ENCODE measurements at regions not wholly inside any gene's neighbourhood (a gene's known extent, or its start where the extent isn't known, plus 50 kb on each side); places are given as distances from the start of the nearest gene placed in this dataset.
"Not testable (repeated sequence)": the region's sequence is repeated elsewhere in the genome, so short reads cannot be mapped to it uniquely, and the experiment has no call there.

DNA sequence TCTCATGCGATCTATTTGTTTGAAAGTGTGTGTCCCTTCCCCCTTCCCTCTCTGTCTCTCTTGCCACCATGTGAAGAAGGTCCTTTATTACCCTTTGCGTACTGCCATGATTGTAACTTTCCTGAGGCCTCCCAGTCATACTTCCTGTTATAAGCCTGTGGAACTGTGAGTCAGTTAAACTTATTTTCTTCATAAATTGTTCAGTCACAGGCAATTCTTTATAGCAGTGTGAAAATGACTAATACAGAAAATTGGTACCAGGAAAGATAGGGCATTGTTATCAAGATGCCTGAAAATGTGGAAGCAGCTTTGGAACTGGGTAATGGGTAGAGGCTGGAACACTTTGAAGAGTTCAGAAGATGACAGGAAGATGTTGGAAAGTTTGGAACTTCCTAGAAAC lies 743.7 kb upstream of the NECTIN3 start:
- peak; percentile 35 for DNase-seq (ENCODE audit: low spot score)

GRCh38 chr3:110331562-110331961 lies 740.1 kb upstream of the NECTIN3 start:
- not testable (repeated sequence) for DNase-seq (ENCODE audit: low spot score)

- DNase-seq (ENCODE audit: low spot score), result no peak
Observed at GRCh38 chr3:110332629-110333028, 739.0 kb upstream of the NECTIN3 start.

DNA sequence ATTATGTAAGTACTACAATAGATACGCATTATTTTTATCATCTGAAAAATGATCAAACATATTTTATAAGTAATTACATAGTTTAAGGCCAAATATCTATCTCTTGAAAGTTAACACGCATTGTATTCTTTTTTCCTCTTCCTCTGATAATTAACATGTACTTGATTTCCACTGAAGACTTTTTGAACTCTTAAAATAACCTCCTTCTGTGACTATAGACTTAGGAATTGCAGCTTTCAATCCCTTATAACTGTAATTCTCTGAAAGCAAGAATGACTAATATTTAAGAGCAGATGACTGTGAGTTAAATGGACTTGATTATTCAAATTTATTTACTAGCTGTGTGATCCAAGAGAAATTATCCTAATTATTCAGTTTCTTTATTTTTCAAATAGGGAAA lies 730.6 kb upstream of the NECTIN3 start:
- DNase-seq (ENCODE audit: low spot score), result peak; percentile 65

- DNase-seq (ENCODE audit: low spot score), result peak; percentile 93
Observed at GRCh38 chr3:110343376-110343775, 728.2 kb upstream of the NECTIN3 start.

DNA sequence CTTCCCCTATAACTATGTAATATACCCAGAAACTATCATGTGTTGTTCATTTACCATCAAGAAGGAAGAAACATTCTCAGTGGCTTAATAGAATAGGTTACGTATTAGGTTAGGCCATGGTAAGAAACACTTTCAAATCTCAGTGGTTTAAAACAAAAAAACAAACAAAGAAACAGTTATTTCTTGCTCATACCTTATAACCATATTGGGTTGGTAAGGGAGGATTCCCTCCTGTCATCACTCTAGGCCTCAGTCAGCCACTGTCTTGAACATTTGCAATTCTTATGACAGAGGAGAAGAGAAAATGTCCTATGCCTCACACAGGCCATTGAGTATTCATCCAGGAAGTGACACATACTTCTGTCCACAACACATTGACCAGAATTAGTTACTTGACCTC lies 727.7 kb upstream of the NECTIN3 start:
- DNase-seq (ENCODE audit: low spot score), result peak; percentile 92

DNA sequence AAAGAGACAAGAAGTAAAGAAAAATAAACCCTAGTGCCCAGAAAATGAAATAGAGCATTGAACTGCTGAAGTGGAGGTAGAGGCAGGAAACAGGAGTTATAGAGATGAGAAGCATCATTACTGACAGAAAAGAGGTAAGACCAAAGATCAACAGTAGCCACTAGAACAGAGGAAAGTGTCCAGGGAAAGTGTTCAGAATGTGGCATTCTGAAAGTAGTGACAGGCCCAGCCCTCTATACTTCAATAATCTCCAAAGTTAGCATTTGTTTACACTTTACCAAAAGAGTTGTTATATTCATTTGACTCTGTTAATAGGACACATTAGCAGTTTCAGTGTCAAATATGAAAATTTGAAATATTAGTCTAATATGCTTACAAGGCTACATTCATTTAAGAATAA lies 727.1 kb upstream of the NECTIN3 start:
- DNase-seq (ENCODE audit: low spot score), result no peak

DNA sequence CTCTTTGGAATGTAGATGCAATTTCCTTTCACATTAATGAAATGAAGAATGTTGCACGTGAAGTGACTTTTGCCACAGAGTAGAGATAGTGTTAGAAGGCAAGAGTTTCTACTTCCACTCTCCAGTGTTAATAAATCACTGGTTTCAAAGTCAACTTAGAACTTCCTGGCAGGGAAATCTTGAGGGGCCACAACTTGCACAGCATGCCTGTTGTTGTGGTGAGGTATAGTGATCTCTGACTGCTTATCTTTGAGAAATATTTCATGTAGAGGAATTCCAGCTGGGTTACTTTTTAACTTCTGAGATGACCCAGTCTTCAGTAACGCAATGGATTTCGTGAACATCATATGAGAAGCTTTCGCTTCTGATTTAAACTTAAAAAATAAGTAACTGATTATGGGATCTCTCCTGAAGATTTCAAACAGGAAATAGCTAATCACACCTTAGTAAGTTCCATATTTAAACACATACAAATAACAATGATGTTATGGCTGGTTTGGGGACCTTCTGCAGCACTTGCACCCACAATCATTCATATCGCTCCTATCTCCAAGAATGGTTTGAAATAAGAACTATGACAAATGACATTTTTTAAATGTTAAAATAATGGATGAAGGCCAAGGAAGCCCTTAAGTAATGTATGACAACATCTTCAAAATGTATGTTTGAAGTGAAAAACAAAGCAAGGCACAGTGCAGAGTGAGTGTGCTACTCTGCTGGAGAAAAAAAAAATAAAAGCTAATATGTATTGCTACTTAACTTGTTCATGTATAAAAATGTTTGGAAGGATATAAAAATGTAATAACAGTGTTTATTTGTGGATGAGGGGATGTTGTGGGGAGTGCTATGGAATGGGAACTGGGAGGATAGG lies 726.5 kb upstream of the NECTIN3 start:
- peak; percentile 99 for DNase-seq (ENCODE audit: low spot score)

DNA sequence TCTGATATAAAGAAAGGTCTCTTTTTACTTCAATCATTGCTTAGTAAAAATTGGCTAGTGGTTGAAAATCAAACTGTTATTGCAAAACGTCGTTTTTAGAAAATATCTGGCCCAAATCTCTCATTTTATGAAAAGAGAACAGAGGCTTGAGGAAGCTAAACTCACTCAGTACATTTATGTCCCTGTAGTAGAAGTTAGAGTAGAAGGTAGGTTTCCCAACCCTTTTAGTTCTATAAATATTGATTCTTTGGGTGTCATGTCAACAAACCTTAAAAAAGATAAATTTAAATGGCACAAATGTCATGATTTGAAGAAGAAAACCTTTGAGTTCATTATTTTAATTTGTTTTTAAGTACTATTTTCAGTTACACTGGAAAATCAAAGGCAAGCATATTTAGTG lies 722.3 kb upstream of the NECTIN3 start:
- DNase-seq (ENCODE audit: low spot score), result no peak

- DNase-seq (ENCODE audit: low spot score), result no peak
Observed at GRCh38 chr3:110352841-110353604, 718.6 kb upstream of the NECTIN3 start.

GRCh38 chr3:110362751-110363150 lies 708.9 kb upstream of the NECTIN3 start:
- no peak for DNase-seq (ENCODE audit: low spot score)

- not testable (repeated sequence) for DNase-seq (ENCODE audit: low spot score)
Observed at GRCh38 chr3:110367289-110367688, 704.3 kb upstream of the NECTIN3 start.

GRCh38 chr3:110375751-110376518 lies 695.7 kb upstream of the NECTIN3 start:
- no peak for DNase-seq (ENCODE audit: low spot score)

GRCh38 chr3:110378481-110378880 lies 693.1 kb upstream of the NECTIN3 start:
- DNase-seq (ENCODE audit: low spot score), result no peak

DNA sequence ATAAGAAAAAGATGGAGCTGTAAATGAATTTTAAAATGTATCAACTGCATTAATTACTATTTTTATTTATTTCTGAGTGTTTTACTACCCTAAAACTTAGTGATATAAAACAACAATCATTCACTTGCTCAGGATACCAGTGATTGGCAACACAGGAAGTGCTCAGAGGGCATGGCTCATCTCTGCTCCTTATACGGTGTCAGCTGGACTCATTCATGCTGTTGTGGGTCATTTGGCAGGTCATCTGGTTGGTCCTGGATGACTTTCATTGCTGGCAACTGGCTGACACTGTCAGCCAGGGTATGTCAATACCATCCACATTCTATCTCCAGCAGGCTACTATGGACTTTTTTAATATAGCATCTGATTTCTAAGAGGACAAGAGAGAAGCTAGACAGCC lies 689.6 kb upstream of the NECTIN3 start:
- DNase-seq (ENCODE audit: low spot score), result peak; percentile 63

GRCh38 chr3:110383356-110383755 lies 688.3 kb upstream of the NECTIN3 start:
- no peak for DNase-seq (ENCODE audit: low spot score)

DNA sequence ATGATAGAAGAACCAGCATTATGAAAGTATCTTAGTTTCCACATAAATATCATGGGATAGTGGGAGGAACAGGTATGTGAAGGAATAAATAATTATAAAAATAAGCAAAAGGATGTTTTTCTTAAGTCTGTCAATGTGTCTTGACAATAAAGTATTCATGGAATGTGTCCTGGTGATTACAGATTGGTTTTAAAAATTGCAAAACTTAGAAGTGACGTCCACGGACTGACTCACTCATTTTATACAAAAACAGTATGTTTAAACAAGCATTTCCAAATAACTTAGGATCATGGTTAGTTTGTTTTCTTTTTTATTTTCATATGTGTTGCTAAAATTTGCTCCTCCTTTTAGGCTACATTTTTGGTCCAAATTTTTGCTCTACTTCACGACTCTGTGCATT lies 687.0 kb upstream of the NECTIN3 start:
- DNase-seq (ENCODE audit: low spot score), result no peak

DNA sequence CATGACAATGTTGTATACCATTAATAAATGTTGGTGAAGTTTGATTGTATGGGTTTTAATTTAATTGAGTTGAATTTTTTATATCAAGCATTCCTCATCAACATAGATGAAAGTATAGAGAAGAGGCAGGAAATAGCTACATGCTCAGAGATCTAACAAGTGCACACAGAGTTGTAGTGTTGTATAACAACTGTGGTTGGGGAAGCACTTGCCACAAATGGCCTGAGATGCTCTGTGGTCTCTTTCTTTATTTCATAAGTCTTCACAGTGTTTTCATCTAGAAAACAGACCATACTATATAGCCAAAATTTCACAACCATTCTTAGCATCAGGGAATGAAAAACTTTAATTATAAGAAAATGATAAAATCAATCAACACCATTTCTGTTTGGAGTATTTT lies 682.6 kb upstream of the NECTIN3 start:
- DNase-seq (ENCODE audit: low spot score), result no peak

DNA sequence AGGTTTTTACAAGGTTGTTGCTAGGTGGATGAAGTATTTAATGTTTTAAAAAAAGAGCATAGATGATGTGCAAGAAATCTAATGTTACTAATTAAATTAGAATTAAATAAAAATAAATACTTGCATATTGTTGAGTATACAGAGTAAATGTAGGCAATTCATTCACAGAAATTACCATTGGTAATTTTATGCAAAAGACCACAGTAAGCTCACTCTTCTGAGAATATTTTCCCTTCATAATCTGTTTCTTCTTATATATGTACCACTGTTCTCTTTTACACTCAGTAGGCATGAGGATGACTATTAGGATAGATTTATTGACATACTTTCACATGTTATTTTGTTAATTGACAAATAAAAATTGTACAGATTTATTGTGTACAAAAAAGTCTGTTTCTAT lies 681.2 kb upstream of the NECTIN3 start:
- no peak for DNase-seq (ENCODE audit: low spot score)

DNA sequence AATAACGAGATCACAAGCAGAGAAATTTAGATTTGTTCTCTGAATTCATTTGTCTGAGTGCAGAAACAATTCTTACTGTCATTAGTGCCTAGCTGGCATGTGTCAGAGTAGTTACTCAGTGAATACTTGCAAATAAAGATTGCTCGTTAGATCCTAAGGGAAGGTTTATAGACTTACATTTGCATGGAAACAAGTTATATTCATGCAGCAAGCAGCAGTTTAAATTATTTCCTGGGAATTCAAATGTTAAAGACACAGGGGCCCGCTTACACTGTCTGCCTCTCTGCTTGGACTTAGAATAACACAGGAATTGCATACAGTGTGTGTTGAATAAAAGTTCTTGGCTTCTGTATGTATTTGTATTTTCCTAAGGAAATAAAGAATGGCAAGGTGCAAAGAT lies 680.6 kb upstream of the NECTIN3 start:
- no peak for DNase-seq (ENCODE audit: low spot score)

DNA sequence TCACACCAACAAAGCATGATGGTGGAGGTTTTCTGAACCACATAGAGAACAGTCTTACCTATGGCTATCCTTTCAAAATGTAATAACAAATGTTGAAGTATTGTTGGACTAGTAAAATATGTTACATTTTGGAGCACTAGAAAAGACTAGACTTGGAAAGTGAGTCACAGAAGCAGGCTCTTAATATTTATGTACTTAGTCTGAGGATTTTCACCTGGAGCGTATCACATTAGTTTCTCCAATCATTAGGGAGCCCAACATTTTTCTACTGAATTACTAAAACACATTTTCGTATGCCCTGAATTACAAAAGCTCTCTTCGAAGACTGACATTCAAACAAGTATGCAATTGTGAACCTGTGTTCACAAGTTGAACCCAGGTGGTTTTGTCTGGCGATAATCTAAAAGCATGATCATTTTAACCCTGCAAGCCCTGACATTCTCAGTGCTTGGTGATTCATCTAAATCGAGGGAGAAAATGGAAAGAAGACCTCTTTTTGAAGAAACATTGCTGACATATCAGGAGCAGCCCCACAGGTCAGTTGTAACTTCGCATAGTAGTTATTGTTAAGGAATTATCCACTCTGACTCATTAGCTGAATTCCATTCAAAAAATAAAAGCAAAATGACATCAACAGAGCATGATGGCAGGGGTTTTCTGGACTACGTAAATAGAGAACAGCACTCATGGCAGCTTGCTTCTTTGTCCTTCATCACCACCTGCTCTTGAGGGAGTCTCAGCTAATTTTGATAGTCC lies 679.8 kb upstream of the NECTIN3 start:
- DNase-seq (ENCODE audit: low spot score), result peak; percentile 18

- no peak for DNase-seq (ENCODE audit: low spot score)
Observed at GRCh38 chr3:110393941-110394340, 677.7 kb upstream of the NECTIN3 start.
